Endodermal cell (in vitro differentiated cells): ENCODE measurements at regions not wholly inside any gene's neighbourhood (a gene's known extent, or its start where the extent isn't known, plus 50 kb on each side); places are given as distances from the start of the nearest gene placed in this dataset.
A peak's percentile ranks its signal among the peaks of the same experiment; 100 is the strongest.

ENCODE experiments used
- DNase-seq: peaks from one replicate; pipeline ENCODE4 v3.0.0-alpha.2; 2017
- H3K27ac ChIP-seq: 2 replicates; pipeline ENCODE4 v1.5.1; 2013; ENCODE audit warnings: mild to moderate bottlenecking, low read depth, low read length, moderate library complexity
- H3K27me3 ChIP-seq: 2 replicates; pipeline ENCODE4 v1.6.1; 2013; ENCODE audit warnings: mild to moderate bottlenecking, low read length, moderate library complexity; ENCODE audit not compliant: insufficient read depth, control insufficient read depth, poor library complexity, severe bottlenecking
- H3K36me3 ChIP-seq: 2 replicates; pipeline ENCODE4 v1.7.0; 2013; ENCODE audit warnings: mild to moderate bottlenecking, low read length, moderate library complexity; ENCODE audit not compliant: control insufficient read depth, insufficient read depth
- H3K4me1 ChIP-seq: one replicate; pipeline ENCODE4 v1.7.0; 2013; ENCODE audit warnings: low read length; ENCODE audit not compliant: control insufficient read depth, insufficient read depth
- H3K4me3 ChIP-seq: 2 replicates; pipeline ENCODE4 v1.5.1; 2013; ENCODE audit warnings: mild to moderate bottlenecking, low read length, moderate library complexity
- H3K9ac ChIP-seq: 2 replicates; pipeline ENCODE4 v1.6.1; 2013; ENCODE audit warnings: mild to moderate bottlenecking, low read length, moderate library complexity; ENCODE audit not compliant: poor library complexity, severe bottlenecking; ENCODE audit errors: extremely low read depth
- H3K9me3 ChIP-seq: 2 replicates; pipeline ENCODE4 v1.6.1; 2013; ENCODE audit warnings: mild to moderate bottlenecking, low read length, moderate library complexity; ENCODE audit not compliant: control insufficient read depth
- H3K27ac Mint-ChIP-seq: 2 replicates; pipeline ENCODE4 v1.8.0; 2020; ENCODE audit warnings: mixed read lengths
- H3K27me3 Mint-ChIP-seq: 2 replicates; pipeline ENCODE4 v1.8.0; 2021; ENCODE audit warnings: mild to moderate bottlenecking, mixed read lengths; ENCODE audit not compliant: insufficient read depth
- H3K36me3 Mint-ChIP-seq: 2 replicates; pipeline ENCODE4 v1.8.0; 2020; ENCODE audit warnings: low read depth, mixed read lengths
- H3K4me1 Mint-ChIP-seq: 2 replicates; pipeline ENCODE4 v1.8.0; 2020; ENCODE audit warnings: mixed read lengths
- H3K4me3 Mint-ChIP-seq: 2 replicates; pipeline ENCODE4 v1.8.0; 2020; ENCODE audit warnings: mild to moderate bottlenecking, moderate library complexity, mixed read lengths
- H3K9me3 Mint-ChIP-seq: 2 replicates; pipeline ENCODE4 v1.8.0; 2020; ENCODE audit warnings: mild to moderate bottlenecking, mixed read lengths
- WGBS, 2 experiments: methylation state at CpG; one replicate each; pipeline versions ENCODE4 v1.1.5 to v1.1.7; 2013; ENCODE audit warnings: missing lambda C conversion rate in 2 of 2, mixed read lengths in 1 of 2; ENCODE audit not compliant: insufficient coverage in 1 of 2, insufficient read length in 1 of 2; 5-methylcytosine and 5-hydroxymethylcytosine counted together
- TF ChIP-seq, protein P1 (sequence below): fragments of 200-600 bp; sonication (generic); conservative IDR thresholded peaks from 2 replicates; pipeline ENCODE4 v1.5.0; 2021; ENCODE audit warnings: antibody characterized with exemption, mild to moderate bottlenecking

DNA sequence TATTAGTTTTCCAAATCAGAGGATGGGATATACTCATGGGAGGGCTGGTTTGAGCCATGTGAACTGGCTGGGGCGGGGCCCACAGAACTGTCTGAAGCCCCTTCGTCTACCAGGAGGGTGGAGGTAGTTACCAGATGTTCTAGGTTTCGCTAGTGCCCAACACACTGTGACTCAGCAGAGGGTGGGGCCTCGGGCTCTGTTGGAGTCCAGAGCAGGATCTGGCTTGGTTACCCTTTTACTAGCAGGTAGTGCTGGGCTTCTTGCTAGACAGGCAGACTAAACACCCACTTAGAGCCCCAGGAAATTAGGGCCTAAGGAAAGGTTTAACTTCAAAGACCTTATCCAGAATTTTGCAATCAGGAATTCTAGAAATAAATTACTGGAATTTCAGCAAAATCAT, 56.2 kb upstream of the CHRDL1 start:
- Histone ChIP-seq H3K36me3 (no peaks in the 10 kb centered on the region), H3K9me3 (no peaks in the 10 kb centered on the region), H3K9ac (no peak overlapping the region), H3K27ac (no peak overlapping the region), H3K4me3 (no peak overlapping the region), H3K4me1 (no peaks in the 10 kb centered on the region), H3K27me3 (no peaks in the 10 kb centered on the region)
- Mint-ChIP-seq H3K4me3 (no peak overlapping the region), H3K27ac (no peak overlapping the region), H3K27me3 (peaks cover 5% of the 10 kb centered on the region), H3K9me3 (no peaks in the 10 kb centered on the region), H3K4me1 (peaks cover 12% of the 10 kb centered on the region), H3K36me3 (no peaks in the 10 kb centered on the region)
- TF ChIP-seq, protein P1, sequence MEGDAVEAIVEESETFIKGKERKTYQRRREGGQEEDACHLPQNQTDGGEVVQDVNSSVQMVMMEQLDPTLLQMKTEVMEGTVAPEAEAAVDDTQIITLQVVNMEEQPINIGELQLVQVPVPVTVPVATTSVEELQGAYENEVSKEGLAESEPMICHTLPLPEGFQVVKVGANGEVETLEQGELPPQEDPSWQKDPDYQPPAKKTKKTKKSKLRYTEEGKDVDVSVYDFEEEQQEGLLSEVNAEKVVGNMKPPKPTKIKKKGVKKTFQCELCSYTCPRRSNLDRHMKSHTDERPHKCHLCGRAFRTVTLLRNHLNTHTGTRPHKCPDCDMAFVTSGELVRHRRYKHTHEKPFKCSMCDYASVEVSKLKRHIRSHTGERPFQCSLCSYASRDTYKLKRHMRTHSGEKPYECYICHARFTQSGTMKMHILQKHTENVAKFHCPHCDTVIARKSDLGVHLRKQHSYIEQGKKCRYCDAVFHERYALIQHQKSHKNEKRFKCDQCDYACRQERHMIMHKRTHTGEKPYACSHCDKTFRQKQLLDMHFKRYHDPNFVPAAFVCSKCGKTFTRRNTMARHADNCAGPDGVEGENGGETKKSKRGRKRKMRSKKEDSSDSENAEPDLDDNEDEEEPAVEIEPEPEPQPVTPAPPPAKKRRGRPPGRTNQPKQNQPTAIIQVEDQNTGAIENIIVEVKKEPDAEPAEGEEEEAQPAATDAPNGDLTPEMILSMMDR, result no peak
- 88% methylated on average over 4 of the region's 4 CpGs; no CpG with 5 or more reads in 1 of the 2 experiments for WGBS, 2 experiments
- peak; percentile 45 for DNase-seq

DNA sequence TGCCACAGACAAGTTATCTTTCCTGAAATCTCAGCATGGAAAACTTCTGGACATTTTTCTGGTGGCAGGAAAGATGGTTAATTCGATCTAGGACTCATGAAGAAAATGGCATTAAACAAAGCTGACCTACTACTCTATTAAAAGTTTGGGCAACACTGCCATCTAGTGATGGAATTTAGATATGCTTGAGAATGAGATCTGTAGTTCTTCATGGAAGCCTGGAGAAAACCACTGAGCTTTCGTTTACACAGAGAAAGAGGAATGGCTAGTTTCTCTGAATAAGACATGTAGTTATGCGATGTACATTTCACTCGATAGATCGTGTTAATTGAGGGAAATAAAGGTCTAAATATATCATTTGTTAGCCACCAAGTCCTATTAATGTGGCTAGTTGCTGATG, 51.7 kb upstream of the CHRDL1 start:
- Histone ChIP-seq H3K9me3 (no peaks in the 10 kb centered on the region), H3K36me3 (no peaks in the 10 kb centered on the region), H3K9ac (peak overlapping the region; percentile 11), H3K27ac (no peak overlapping the region), H3K4me1 (no peaks in the 10 kb centered on the region), H3K4me3 (no peak overlapping the region), H3K27me3 (no peaks in the 10 kb centered on the region)
- DNase-seq, result peak; percentile 43
- no peaks in the 10 kb centered on the region for H3K27me3 Mint-ChIP-seq
- peaks cover 12% of the 10 kb centered on the region for H3K4me1 Mint-ChIP-seq
- 13 to 17% methylated on average over 1 to 4 of the region's 5 CpGs for whole genome bisulfite sequencing, 2 experiments
- no peak overlapping the region for H3K27ac Mint-ChIP-seq
- H3K4me3 Mint-ChIP-seq, result no peak overlapping the region
- no peaks in the 10 kb centered on the region for H3K36me3 Mint-ChIP-seq
- TF ChIP-seq, protein P1, result peak; percentile 86
- H3K9me3 Mint-ChIP-seq, result no peaks in the 10 kb centered on the region

DNA sequence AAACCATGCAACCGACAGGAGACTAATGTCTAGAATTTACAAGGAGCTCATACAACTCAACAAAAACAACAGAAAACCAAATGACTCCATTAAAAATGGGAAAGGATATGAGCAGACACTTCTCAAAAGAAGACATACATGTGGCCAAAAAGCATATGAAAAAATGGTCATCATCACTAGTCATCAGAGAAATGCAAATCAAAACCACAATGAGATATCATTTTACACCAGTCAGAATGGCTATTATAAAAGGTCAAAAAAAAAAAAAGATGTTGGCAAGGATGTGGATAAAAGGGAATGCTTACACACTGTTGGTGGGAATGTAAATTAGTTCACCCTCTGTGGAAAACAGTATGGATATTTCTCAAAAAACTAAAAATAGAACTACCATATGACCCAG, 50.5 kb upstream of the CHRDL1 start:
- no peak overlapping the region for H3K27ac ChIP-seq
- H3K9ac ChIP-seq, result no peak overlapping the region
- H3K9me3 ChIP-seq, result no peaks in the 10 kb centered on the region
- TF ChIP-seq, protein P1, result no peak
- H3K27me3 Mint-ChIP-seq, result no peaks in the 10 kb centered on the region
- H3K4me3 ChIP-seq, result no peak overlapping the region
- no peak for DNase-seq
- H3K4me1 ChIP-seq, result no peaks in the 10 kb centered on the region
- H3K9me3 Mint-ChIP-seq, result no peaks in the 10 kb centered on the region
- WGBS, 2 experiments, result no CpG with 5 or more reads among the region's 1 CpG
- no peak overlapping the region for H3K27ac Mint-ChIP-seq
- H3K27me3 ChIP-seq, result no peaks in the 10 kb centered on the region
- peaks cover 12% of the 10 kb centered on the region for H3K4me1 Mint-ChIP-seq
- no peaks in the 10 kb centered on the region for H3K36me3 Mint-ChIP-seq
- no peak overlapping the region for H3K4me3 Mint-ChIP-seq
- H3K36me3 ChIP-seq, result no peaks in the 10 kb centered on the region
